ENCODE measurements at regions not wholly inside any gene's neighbourhood (a gene's known extent, or its start where the extent isn't known, plus 50 kb on each side); places are given as distances from the start of the nearest gene placed in this dataset.

DNA sequence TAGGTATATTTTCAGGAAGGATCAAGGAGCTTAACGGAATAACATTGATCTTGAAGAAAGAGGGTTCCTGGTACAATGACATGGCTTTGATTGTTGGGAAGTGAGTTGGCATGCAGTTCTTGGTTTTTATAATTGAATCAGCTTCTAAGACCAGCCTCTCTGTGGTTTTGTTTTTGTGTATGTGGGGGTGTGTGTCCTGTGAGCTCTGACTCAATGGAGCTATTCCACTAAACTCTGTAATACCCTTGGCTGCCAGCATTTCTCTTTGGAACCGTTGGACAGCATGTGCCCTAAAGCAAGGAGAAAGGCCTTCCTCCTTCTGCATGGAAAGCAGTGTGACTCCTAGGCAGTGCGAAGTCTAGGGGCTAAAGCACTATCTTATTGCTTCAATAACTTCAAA is 124.8 kb downstream of the EDEM1 start:
- no peak overlapping the region for H3K4me3 ChIP-seq (ENCODE audit: low read depth, low read length)
- DNase-seq (ENCODE audit: low read depth), result no peak
- TF ChIP-seq, protein P1, sequence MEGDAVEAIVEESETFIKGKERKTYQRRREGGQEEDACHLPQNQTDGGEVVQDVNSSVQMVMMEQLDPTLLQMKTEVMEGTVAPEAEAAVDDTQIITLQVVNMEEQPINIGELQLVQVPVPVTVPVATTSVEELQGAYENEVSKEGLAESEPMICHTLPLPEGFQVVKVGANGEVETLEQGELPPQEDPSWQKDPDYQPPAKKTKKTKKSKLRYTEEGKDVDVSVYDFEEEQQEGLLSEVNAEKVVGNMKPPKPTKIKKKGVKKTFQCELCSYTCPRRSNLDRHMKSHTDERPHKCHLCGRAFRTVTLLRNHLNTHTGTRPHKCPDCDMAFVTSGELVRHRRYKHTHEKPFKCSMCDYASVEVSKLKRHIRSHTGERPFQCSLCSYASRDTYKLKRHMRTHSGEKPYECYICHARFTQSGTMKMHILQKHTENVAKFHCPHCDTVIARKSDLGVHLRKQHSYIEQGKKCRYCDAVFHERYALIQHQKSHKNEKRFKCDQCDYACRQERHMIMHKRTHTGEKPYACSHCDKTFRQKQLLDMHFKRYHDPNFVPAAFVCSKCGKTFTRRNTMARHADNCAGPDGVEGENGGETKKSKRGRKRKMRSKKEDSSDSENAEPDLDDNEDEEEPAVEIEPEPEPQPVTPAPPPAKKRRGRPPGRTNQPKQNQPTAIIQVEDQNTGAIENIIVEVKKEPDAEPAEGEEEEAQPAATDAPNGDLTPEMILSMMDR (IDR thresholded peaks at IDR 0.05; ENCODE audit: control insufficient read depth, extremely low read depth, insufficient read depth), result no peak

DNA sequence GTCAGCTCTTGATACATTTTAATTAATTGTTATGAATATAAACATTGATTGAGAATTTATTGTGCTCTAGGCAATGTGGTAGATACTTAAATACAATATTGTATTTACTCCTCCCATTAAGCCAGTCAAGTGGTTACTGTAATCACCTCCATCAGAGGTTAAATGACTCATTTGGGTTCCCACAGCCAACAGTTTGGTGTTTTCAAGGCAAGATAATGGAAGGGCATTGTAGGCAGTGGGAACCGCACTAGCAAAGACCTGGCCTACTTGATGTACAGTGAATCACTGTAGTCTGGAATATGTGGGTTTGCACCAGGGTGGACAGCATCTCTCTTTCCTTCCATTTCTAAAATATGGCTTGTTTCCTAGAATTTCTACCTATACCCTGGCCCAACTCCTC is 127.4 kb downstream of the EDEM1 start:
- no peak overlapping the region for H3K4me3 ChIP-seq (ENCODE audit: low read depth, low read length)
- no peak for DNase-seq (ENCODE audit: low read depth)
- TF ChIP-seq, protein P1 (IDR thresholded peaks at IDR 0.05; ENCODE audit: control insufficient read depth, extremely low read depth, insufficient read depth), result no peak

DNA sequence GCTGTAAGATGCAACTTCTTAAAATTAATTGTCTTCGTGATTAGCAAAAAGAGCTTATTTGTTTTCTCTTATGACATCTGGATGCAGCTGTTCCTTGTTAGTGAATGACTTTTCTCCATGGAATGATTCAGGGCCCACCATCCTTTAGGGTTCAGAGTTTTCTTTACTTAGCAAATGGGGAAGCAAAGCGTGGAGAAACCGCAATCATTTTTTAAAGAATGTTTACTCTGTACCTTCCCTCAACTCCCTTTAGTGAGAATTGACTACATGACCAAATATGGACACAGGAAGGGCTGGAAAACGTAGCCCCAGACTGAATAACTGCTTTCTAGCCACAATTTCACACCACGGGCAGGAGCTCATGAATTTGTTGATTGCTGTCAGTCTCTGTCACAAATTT is 130.1 kb downstream of the EDEM1 start:
- TF ChIP-seq, protein P1 (IDR thresholded peaks at IDR 0.05; ENCODE audit: control insufficient read depth, extremely low read depth, insufficient read depth), result no peak
- H3K4me3 ChIP-seq (ENCODE audit: low read depth, low read length), result no peak overlapping the region
- no peak for DNase-seq (ENCODE audit: low read depth)

DNA sequence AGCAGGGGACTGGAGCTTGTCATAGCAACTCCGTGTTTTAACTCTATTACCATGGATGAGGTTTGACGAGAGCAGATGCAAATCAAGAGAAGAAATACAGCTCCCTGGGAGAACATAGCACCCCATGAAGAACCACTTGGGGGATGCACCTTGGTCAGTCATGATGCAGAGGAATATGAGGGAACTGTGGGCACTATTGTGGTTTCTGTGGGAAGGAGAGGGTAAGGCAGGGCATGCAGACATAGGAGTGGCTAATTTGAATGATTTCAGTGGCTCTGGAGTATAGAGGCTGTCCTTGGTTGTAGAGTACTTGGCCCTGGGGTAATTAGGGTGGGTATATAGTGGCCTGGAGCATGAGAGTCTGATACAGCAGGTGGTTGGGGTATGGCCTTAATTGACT is 131.9 kb downstream of the EDEM1 start:
- no peak overlapping the region for H3K4me3 ChIP-seq (ENCODE audit: low read depth, low read length)
- no peak for DNase-seq (ENCODE audit: low read depth)
- TF ChIP-seq, protein P1 (IDR thresholded peaks at IDR 0.05; ENCODE audit: control insufficient read depth, extremely low read depth, insufficient read depth), result no peak

DNA sequence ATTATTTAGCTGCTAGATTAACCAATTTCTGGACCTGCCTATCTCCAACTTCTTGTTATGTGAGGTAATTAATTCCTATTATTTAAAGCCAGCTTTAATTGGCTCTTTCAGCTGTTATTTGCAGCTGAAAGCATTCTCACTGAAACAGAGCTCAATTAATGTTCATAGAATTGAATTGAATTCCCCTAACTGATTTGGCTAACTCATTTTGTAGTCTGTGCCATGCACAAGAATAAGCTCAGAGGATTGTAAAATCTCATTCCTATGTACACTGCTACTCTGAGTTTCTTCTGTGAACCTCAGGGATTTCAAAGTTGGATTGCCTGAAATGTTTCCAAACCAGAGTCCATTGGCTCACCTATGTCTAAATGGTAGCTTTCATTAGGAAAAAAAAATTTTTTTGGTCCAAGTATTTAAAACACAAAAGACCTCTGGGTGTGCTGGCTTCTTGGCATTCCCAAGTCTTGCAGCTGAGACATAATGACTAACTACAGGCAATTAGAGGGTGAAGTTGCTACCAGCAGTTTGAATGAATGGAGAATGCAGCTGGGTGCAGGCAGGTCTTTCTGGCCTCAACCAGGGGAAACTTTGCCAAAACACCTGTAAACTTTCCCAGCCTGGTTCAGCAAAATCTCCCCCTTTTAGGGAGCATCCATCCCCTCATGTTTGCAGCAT is 134.3 kb downstream of the EDEM1 start:
- TF ChIP-seq, protein P1 (IDR thresholded peaks at IDR 0.05; ENCODE audit: control insufficient read depth, extremely low read depth, insufficient read depth), result no peak
- no peak overlapping the region for H3K4me3 ChIP-seq (ENCODE audit: low read depth, low read length)
- no peak for DNase-seq (ENCODE audit: low read depth)

DNA sequence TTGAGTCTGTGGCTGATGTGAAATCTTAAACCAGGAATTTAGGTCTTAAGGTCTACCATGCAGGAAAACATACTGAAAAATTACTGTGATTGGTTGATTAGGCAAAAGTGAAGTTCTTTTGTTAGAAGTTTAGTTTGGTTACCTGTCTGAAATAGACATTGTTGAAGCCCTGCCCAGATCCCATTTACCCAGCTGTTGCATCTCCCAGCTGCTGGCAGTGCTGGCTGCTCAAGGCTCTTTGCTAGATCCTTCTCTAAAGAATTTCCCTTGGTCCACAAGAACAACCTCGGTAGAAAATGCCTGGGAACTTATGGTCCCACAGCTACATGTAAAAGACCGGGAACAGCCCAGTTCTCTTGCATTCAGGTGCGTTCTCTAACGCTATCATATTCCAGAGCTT is 137.3 kb downstream of the EDEM1 start:
- TF ChIP-seq, protein P1 (IDR thresholded peaks at IDR 0.05; ENCODE audit: control insufficient read depth, extremely low read depth, insufficient read depth), result no peak
- no peak overlapping the region for H3K4me3 ChIP-seq (ENCODE audit: low read depth, low read length)
- no peak for DNase-seq (ENCODE audit: low read depth)
